GM12865 (cell line): ENCODE measurements at regions not wholly inside any gene's neighbourhood (a gene's known extent, or its start where the extent isn't known, plus 50 kb on each side); places are given as distances from the start of the nearest gene placed in this dataset.
"Not testable (repeated sequence)": the region's sequence is repeated elsewhere in the genome, so short reads cannot be mapped to it uniquely, and the experiment has no call there.

ENCODE experiments used
- DNase-seq: peaks from one replicate; pipeline ENCODE4 v3.0.0; 2010; ENCODE audit warnings: low read depth
- H3K4me3 ChIP-seq: 2 replicates; pipeline ENCODE4 v1.5.1; 2011; ENCODE audit warnings: mild to moderate bottlenecking, low read depth, low read length, control low read depth
- CTCF ChIP-seq: IDR thresholded peaks from 2 replicates; pipeline ENCODE4 v1.5.1; 2011; ENCODE audit warnings: low read length, control low read depth, low read depth, inconsistent platforms; ENCODE audit not compliant: insufficient read depth; ENCODE audit errors: missing control alignments

DNA sequence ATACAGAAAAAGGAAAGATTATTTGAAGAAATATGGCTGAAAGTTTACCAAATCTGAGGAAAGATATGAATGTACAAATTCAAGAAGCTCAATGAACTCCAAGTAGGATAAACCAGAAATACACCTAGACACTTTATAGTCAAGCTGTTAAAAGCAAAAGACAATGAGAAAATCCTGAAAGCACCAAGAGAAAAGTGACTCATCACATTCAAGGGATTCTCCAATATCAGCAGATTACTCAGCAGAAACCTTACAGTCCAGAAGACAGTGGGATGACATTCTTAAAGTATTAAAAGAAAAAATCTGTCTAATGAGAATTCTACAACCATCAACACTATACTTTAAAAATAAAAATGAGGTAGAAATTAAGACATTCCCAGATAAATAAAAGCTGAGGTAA is 223.8 kb upstream of the ZCCHC13 start:
- no peak for DNase-seq

DNA sequence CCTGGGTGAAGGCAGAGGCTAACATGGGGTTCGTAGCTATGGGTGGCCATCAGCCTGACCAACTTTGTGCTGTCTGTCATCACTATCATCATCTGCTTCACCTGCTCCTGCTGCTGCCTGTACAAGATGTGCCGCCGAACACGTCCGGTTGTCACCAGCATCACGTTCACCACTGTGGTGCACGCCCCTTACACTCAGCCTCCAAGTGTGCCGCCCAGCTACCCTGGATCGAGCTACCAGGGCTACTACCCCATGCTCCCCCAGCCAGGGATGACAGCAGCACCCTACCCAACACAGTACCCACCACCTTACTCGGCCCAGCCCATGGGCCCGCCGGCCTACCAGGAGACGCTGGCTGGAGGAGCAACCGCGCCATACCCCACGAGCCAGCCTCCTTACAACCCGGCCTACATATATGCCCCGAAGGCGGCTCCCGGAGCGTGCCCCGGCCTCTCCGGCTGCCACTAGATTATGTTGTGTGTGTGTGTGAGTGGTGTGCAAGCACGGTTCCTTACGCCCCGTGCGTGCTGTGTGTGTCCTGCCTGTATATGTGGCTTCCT is 213.4 kb upstream of the XIST start:
- TF ChIP-seq CTCF = no peak
- no peak overlapping the region for H3K4me3 ChIP-seq
- DNase-seq = no peak

More for the DNA sequence above, 223.8 kb upstream of the ZCCHC13 start:
- no peak for TF ChIP-seq CTCF
- no peak overlapping the region for H3K4me3 ChIP-seq

DNA sequence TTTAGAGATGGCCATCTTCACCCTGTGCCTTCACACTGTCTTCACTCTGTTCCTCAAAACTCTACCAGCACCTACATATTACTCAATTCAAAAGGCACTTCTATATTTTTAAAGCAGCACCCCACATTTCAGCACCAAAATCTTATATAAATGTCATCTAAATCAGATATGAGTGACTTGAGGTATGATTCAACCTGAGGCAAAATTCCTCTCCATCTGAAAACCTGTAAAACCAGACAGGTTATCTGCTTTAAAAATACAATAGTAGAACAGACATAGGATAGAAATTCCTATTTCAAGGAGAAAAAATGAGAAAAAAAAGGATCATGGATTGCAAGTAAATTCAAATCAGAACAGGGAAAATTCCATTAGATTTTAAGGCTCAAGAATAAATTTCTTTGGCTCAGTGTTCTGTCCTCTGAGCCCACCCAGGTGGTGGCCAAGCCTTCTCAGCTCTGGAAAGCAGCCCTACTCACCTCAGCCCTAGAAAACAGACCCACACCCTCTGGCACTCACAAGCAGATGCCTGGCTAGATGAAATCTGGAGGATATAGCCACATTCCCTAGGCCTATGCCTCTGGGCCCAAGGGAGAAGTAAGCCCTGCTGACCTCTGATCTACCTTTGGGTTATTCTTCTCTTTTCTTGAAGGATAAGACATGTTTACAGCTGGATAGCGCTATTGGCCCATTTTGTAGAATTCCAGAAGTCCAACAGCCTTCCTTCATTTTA is 211.1 kb upstream of the XIST start:
- no peak for DNase-seq
- TF ChIP-seq CTCF = no peak
- H3K4me3 ChIP-seq = no peak overlapping the region

DNA sequence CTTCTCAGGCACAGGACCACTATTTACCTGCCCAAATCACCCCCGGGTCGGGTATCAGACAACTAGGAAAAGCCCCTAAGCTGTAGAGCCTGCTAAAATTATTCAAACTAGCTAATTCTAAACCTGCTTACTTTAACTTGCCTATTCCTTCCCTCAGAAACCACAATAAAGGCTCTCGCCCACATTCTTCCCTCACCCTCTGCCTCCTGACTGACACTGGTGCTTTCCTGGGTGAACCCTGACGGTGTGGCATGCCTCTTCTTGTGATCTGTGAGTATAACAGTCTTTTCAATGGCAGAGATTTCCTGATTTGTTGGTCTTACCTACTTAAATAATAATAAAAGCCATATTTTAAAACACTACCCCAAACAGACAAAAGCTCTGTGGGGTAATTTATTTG is 209.4 kb upstream of the XIST start:
- DNase-seq = peak; percentile 1
- no peak overlapping the region for H3K4me3 ChIP-seq
- no peak for TF ChIP-seq CTCF

DNA sequence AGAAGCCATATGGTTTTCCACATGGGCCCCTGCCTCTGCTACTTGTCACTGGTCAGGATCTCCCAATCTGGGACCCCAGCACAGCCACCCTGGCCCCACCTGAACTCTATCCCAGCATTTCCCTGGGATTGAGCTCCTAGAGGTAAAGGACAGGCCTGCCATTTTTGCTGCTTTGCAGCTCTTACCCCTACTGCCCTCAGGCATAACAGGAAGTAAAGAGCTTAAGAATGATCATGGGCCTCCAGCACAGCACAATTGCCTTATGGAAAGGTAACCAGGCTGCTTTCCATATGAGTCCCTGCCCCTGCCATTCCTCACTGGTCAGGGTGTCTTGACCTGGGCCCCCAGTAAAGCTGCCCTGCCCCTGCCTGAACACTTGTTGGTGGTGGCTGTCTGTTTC is 196.6 kb upstream of the XIST start:
- no peak for DNase-seq
- H3K4me3 ChIP-seq = no peak overlapping the region
- no peak for TF ChIP-seq CTCF

DNA sequence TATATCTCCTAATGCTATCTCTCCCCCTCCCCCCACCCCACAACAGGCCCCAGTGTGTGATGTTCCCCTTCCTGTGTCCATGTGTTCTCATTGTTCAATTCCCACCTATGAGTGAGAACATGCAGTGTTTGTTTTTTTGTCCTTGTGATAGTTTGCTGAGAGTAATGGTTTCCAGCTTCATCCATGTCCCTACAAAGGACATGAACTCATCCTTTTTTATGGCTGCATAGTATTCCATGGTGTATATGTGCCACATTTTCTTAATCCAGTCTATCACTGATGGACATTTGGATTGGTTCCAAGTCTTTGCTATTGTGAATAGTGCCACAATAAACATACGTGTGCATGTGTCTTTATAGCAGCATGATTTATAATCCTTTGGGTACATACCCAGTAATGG is 181.6 kb upstream of the XIST start:
- H3K4me3 ChIP-seq, DNase-seq: not testable (repeated sequence)

DNA sequence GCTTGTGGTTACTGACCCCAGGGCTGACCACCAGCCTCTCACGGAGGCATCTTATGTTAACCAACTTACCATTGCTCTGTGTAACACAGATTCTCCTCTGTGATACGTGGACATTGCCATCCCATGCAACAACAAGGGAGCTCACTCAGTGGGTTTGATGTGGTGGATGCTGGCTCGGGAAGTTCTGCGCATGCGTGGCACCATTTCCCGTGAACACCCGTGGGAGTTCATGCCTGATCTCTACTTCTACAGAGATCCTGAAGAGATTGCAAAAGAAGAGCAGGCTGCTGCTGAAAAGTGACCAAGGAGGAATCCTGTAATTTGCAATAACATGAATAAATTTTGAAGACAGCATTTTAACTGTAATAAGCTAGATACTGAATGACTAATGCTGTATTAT is 179.0 kb upstream of the XIST start:
- DNase-seq, H3K4me3 ChIP-seq: not testable (repeated sequence)

DNA sequence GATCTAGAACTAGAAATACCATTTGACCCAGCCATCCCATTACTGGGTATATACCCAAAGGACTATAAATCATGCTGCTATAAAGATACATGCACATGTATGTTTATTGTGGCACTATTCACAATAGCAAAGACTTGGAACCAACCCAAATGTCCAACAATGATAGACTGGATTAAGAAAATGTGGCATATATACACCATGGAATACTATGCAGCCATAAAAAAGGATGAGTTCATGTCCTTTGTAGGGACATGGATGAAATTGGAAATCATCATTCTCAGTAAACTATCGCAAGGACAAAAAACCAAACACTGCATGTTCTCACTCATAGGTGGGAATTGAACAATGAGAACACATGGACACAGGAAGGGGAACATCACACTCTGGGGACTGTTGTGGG is 178.3 kb upstream of the XIST start:
- not testable (repeated sequence) for H3K4me3 ChIP-seq, DNase-seq

- DNase-seq, H3K4me3 ChIP-seq: not testable (repeated sequence)
These were observed 172.6 kb upstream of the XIST start for GRCh38 chrX:74025145-74025544.
